Ascending aorta (tissue), 2 donors: ENCODE measurements at regions not wholly inside any gene's neighbourhood (a gene's known extent, or its start where the extent isn't known, plus 50 kb on each side); places are given as distances from the start of the nearest gene placed in this dataset.
A peak's percentile ranks its signal among the peaks of the same experiment; 100 is the strongest.

Experiments
- DNase-seq, 2 donors: peaks; one replicate each; pipeline ENCODE4 v3.0.0-alpha.2; 2019; ENCODE audit warnings: low spot score in 2 of 2
- H3K27ac ChIP-seq, 2 donors: fragments of 200-600 bp; sonication (generic); one replicate each; pipeline ENCODE4 v1.5.1; 2016 to 2017; ENCODE audit warnings: mild to moderate bottlenecking in 1 of 2
- H3K27me3 ChIP-seq: fragments of 200-600 bp; sonication (generic); one replicate; pipeline ENCODE4 v1.5.1; 2017
- H3K36me3 ChIP-seq, 2 donors: fragments of 200-600 bp; sonication (generic); one replicate each; pipeline ENCODE4 v1.5.1; 2016
- H3K4me1 ChIP-seq, 2 donors: fragments of 200-600 bp; sonication (generic); one replicate each; pipeline ENCODE4 v1.5.1; 2016 to 2017; ENCODE audit warnings: mild to moderate bottlenecking in 1 of 2
- H3K4me3 ChIP-seq, 2 donors: fragments of 200-600 bp; sonication (generic); one replicate each; pipeline ENCODE4 v1.5.1; 2016 to 2017; ENCODE audit warnings: mild to moderate bottlenecking in 1 of 2
- H3K9me3 ChIP-seq, 2 donors: fragments of 200-600 bp; sonication (generic); one replicate each; pipeline ENCODE4 v1.5.1; 2016
- intact Hi-C: fragments of 100-400 bp; cut with DNase I; formaldehyde crosslinking; loops from one replicate; pipeline ENCODE4 v1.15.1; 2023
- TF ChIP-seq, protein P1 (sequence below), 3 experiments: fragments of 200-600 bp in 2 of 3; fragments of 450-650 bp in 1 of 3; sonication (generic) in 2 of 3; IDR thresholded peaks; one replicate each; pipeline ENCODE4 v1.5.1; 2016 to 2019; ENCODE audit warnings: antibody characterized with exemption in 3 of 3, mild to moderate bottlenecking in 1 of 3, moderate library complexity in 1 of 3

DNA sequence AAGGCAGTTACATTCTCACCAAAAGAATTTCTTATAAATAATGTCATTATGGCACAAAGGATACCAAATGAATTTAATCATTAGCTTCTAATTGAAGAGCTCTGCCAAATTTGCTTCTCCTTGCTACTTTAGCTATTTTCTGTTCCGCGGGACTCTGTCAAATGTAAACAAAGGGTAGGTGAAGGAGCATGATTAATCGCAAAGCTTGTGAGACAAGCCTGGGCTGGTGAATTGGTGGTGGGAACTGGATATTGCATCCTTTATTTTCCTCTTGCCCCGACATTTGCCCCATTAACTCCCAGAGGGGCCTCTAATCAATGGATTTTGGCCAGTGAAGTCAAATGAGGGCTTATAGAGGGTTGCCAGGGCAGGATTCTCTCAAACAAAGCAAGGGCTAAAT, 234.2 kb upstream of the RFX3 start:
- no peak overlapping the region for H3K4me3 ChIP-seq
- H3K27ac ChIP-seq: no peak overlapping the region
- no peaks in the 10 kb centered on the region for H3K27me3 ChIP-seq
- DNase-seq: no peak
- TF ChIP-seq, protein P1, sequence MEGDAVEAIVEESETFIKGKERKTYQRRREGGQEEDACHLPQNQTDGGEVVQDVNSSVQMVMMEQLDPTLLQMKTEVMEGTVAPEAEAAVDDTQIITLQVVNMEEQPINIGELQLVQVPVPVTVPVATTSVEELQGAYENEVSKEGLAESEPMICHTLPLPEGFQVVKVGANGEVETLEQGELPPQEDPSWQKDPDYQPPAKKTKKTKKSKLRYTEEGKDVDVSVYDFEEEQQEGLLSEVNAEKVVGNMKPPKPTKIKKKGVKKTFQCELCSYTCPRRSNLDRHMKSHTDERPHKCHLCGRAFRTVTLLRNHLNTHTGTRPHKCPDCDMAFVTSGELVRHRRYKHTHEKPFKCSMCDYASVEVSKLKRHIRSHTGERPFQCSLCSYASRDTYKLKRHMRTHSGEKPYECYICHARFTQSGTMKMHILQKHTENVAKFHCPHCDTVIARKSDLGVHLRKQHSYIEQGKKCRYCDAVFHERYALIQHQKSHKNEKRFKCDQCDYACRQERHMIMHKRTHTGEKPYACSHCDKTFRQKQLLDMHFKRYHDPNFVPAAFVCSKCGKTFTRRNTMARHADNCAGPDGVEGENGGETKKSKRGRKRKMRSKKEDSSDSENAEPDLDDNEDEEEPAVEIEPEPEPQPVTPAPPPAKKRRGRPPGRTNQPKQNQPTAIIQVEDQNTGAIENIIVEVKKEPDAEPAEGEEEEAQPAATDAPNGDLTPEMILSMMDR (IDR thresholded peaks at IDR 0.05): no peak
- no peaks in the 10 kb centered on the region for H3K4me1 ChIP-seq
- no peaks in the 10 kb centered on the region for H3K36me3 ChIP-seq
- intact Hi-C loops: no loop called here
- H3K9me3 ChIP-seq: no peaks in the 10 kb centered on the region

DNA sequence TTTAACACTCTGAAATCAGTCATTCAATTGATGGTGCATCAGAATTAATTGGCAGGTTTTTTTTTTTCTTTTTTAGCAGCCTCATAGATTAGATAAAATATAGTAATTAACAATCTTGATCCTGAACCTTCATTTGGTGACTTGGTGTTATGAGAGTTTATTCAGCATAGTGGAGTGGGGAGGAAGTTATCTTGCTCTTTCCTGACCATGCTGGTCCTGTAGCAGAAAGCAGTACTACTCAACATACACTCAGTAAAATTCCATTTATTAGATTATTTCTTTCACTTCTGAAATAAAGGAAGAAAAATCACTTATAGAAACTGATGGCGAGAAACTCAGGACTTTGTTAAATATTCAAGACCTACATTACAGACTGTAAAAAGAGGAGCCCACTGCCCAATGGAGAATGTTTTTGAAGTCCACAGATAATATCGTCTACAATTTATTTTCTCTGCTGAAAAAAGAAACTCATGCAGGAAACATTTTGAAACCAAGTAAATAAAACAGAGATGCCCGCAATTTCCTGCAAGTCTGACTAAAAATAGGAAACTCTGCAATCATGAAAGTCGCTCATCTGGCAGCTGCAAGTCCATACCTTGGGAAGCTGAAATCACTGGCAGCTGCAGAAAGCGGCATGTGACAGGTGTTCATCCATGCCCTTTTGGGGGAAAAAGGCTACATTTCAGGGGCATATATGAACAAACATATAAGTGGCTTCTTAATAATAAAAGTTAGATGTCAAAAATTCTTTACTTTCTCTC, 233.2 kb upstream of the RFX3 start:
- intact Hi-C loops: no loop called here
- Histone ChIP-seq H3K9me3 (no peaks in the 10 kb centered on the region), H3K27ac (no peak overlapping the region), H3K4me1 (no peaks in the 10 kb centered on the region), H3K4me3 (no peak overlapping the region), H3K27me3 (no peaks in the 10 kb centered on the region), H3K36me3 (no peaks in the 10 kb centered on the region)
- TF ChIP-seq, protein P1 (IDR thresholded peaks at IDR 0.05): no peak
- DNase-seq: no peak

DNA sequence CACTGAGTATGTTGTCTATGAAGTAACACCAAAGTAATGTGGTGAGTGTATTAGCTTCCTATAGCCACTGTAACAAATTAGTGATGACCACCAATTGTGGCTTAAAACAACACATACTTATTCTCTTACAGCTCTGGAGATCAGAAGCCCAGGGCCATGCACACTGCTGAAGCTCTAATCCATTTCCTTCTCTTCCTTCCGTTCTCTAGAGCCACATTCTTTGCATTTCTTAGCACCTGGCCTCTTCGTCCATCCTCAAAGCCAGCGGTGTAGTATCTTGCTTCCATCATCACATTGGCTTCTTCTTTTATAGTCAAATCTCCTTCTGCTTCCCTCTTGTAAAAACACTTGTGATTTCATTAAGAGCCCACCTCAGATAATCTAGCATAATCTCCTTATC, 230.3 kb upstream of the RFX3 start:
- Histone ChIP-seq H3K27me3 (no peaks in the 10 kb centered on the region), H3K36me3 (no peaks in the 10 kb centered on the region), H3K9me3 (no peaks in the 10 kb centered on the region), H3K27ac (no peak overlapping the region), H3K4me3 (no peak overlapping the region), H3K4me1 (peaks cover 2 to 7% of the 10 kb centered on the region in 2 donors)
- DNase-seq: no peak
- TF ChIP-seq, protein P1 (IDR thresholded peaks at IDR 0.05): no peak
- intact Hi-C loops: no loop called here

DNA sequence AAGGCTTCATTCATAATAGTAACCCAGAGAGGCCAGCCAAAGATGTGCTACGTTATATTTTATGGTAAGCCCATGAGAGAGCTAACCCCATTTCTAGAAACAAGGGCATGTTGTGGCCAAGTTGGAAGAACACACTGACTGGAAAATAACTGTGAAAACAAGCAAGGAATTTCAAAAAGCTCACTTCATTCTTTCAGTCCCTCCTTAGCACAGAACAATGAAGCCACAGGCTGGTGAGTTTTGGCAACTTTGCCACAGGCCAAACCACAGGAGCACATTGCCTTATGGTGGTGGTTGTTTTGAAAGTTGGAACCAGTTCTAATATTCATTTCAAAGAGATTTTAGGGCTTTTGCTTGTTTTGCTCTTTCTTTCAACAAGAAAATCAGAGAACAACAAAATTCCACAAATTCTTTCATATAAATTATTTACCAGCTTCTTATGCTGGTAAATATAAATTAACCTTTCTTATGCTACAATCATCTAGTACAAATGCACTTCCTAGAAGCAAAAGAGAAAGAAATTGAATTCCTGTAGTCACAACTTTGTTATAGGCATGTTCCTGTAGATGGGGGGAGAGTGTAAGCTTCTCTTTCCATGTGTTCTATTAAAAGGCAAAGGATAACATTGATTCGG, 225.4 kb upstream of the RFX3 start:
- Histone ChIP-seq H3K36me3 (no peaks in the 10 kb centered on the region), H3K4me3 (no peak overlapping the region), H3K27me3 (no peaks in the 10 kb centered on the region), H3K9me3 (no peaks in the 10 kb centered on the region), H3K27ac (peak overlapping the region; percentile 45 to 54), H3K4me1 (peaks cover 2 to 13% of the 10 kb centered on the region in 2 donors)
- no peak for DNase-seq
- intact Hi-C loops: no loop called here
- TF ChIP-seq, protein P1 (IDR thresholded peaks at IDR 0.05): no peak

DNA sequence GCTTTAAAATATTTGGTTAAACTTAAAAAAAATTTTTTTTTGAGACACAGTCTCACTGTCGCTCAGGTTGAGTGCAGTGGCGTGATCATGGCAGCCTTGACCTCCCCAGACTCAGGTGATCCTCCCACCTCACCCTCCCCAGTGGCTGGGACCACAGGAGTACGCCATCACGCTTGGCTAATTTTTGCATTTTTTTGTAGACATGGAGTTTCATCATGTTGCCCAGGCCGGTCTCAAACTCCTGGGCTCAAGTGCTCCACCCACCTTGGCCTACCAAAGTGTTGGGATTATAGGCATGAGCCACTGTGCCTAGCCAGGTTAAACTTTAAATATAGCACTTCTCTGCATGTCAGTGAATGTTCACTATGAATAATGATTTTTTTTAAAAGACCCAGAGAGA, 224.5 kb upstream of the RFX3 start:
- TF ChIP-seq, protein P1 (IDR thresholded peaks at IDR 0.05): no peak
- peak overlapping the region; percentile 45 to 54 for H3K27ac ChIP-seq
- H3K9me3 ChIP-seq: no peaks in the 10 kb centered on the region
- no peak for DNase-seq
- H3K4me3 ChIP-seq: no peak overlapping the region
- H3K36me3 ChIP-seq: no peaks in the 10 kb centered on the region
- intact Hi-C loops: no loop called here
- peaks cover 2 to 13% of the 10 kb centered on the region in 2 donors for H3K4me1 ChIP-seq
- H3K27me3 ChIP-seq: no peaks in the 10 kb centered on the region
